HG03442 (cell line): ENCODE measurements at regions not wholly inside any gene's neighbourhood (a gene's known extent, or its start where the extent isn't known, plus 50 kb on each side); places are given as distances from the start of the nearest gene placed in this dataset.

Experiments
- ATAC-seq: cut with Tn5 transposase; IDR thresholded peaks from one replicate; pipeline ENCODE4 v1.9.1; 2021; ENCODE audit warnings: mild to moderate bottlenecking, moderate library complexity; ENCODE audit not compliant: unreplicated experiment

DNA sequence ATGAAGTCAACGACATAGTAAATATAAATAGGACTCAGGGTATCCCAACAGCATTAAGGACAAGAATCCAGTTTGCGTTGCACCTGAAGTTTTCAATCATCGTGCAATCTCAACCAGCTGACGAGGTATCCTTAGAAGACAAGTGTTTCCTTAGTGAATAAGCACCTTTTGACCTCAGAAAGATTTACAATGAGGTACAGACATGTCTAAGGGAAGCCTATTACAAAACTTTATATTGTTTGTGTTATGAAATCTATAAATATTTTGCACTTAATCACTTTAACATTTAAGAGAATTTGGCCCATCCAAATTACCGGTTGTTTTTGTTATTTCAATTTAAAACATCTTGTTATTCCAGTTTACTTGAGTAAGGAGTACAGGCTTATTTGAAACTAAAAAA lies 64.9 kb upstream of the PRICKLE2 start:
- no peak for ATAC-seq

GRCh38 chr3:64289622-64290021 lies 64.4 kb upstream of the PRICKLE2 start:
- no peak for ATAC-seq

DNA sequence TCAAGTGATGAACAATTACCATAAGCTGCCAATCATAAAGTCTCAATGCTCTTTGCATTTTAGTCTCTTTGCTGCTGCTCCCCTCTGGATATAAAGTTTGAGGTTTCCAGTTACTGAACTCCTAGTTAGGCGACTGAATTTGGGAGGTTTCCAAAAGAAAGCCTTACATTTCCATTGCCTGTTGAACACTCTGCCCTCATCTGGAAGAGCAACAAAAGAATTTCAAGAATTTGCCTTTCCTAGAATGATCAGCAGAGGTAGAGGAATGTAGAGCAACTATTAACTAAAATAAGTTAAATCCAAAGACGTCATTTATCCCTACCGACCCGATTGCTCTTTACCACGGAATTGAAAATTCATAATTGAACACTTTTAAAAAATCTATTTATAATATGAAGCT lies 53.4 kb upstream of the PRICKLE2 start:
- ATAC-seq = no peak

GRCh38 chr3:64276131-64276530 lies 50.9 kb upstream of the PRICKLE2 start:
- ATAC-seq = no peak
